NCI-H526 (cell line): ENCODE measurements at regions not wholly inside any gene's neighbourhood (a gene's known extent, or its start where the extent isn't known, plus 50 kb on each side); places are given as distances from the start of the nearest gene placed in this dataset.
"Not testable (repeated sequence)": the region's sequence is repeated elsewhere in the genome, so short reads cannot be mapped to it uniquely, and the experiment has no call there.

Source experiments
- DNase-seq, 2 experiments: peaks; one replicate each; lab custom pipeline; 2025; lab: John Stamatoyannopoulos, UW

DNA sequence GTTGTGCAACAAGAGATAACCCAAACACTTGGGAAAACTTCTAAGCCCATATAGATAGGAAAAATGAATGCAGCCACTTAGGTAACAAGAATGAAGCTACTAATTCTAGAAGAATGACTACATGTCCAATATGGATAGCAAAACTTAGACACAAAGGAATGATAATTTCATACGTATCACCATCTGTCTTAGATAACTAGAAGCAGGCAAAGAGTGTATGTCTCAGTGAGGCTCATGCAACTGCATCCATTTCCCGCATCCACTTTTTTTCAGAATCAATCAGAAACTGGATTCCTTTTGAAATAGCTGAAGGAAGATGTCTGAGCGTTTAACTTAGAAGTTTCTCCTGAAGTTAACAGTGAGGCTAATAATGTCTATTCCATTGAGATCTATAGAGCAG lies 408.7 kb upstream of the PITX2 start:
- no peak for DNase-seq

DNA sequence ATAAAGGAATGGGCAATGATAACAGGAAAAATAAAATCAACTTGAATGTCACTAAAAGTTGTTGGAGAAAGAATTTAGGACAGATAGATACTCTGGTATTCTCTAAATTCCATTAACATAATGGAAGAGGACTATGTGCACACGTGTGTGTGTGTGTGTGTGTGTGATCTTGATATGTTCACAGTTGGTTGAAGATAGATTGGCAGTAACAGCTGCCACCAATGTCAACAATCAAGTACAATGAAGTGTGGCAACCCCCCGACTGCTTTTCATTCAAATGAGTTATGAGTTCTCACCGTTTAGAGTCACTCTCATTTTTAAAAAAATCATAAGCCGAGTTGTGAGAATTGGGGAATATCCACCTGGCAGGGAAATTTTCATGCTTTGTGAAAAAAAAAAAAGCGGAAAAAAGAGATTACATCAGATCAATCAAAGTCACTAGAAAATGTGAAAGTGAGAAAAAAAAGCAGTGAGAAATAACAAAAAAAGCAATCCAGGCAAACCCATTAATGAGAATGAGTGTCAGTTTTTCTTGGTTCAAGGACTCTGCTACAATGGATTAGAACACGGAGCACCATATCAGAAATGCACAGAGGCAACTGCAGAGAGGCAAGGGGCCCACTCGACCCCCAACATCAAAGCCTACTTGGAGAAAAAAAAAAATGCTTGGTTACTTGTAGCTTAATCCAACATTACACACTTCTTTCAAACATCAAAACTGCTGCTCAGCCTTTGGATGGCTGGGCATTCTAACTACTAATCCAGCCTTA lies 414.9 kb upstream of the PITX2 start:
- DNase-seq: peak in 1 of 2 experiments; percentile 37

DNA sequence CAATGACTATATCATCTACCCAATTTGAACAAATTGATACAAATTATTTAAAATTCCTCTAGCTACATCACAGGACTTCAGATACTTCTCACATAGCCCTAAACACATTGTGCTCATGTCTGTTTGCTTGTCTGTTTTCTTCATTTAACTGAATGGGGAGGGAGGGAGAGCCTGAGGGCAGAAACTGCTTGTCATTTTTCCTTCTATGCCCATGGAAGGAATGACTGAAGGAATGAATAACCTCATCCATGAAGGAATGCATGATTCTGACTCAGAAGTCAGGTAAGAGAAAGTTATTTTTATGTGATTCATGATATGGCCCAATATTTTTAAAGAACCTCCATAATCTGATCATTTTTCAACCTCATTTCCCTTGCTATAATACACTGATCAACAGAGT lies 418.0 kb upstream of the PITX2 start:
- no peak for DNase-seq

DNA sequence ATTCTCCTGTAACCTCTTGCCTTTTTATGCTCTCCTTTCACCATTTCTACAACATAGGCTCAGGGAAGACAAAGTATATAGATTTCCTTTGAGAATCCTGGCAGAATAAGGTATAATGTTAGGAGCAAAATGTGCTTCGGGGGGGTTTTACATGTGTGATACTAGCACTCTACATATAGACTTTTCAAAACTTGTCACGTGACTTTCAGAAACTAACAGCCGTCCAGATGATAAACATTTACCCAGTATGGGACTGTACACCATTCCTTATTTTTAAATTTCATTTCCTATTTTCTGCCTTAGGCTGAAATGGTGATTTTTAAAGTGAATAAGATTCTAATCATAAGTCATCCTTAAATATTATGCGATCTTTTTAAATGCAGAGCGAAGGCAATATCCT lies 420.4 kb upstream of the PITX2 start:
- DNase-seq: no peak

DNA sequence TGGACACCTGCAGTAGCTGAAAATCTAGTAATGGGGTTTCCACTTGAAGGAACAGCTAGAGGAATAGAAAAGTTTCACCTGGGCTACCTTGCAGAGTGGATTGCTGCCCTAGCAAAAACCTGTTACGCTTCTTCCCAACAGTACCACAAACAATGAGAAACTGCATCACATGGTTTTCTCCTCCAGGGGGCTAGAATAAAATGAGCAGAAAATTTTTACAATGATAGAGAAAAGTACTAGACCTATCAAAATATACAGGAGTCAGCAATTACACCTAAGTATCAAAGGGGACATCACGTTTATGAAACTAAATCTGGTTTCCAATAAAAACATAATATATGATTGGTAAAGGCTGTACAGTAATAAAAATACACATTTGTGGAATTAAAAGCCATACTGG lies 423.1 kb upstream of the PITX2 start:
- no peak for DNase-seq

DNA sequence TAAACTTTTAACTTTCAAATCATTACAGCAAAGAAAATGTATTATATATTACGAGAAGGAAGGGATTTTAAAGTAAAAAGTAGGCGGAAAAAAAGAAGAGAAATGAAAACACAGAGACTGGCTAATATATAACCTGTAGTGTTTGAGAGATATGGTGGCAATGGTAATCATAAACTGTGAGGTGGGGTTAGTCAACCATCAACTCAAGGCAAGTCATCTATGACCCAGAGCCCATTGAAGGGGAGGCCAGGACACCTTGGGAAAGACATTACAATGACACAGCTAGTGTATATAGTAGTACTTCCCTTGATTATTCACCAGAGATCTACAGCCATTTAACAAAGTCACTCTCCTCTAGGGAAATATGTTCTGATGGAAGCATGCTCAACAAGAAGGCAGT lies 423.9 kb upstream of the PITX2 start:
- DNase-seq: no peak

DNA sequence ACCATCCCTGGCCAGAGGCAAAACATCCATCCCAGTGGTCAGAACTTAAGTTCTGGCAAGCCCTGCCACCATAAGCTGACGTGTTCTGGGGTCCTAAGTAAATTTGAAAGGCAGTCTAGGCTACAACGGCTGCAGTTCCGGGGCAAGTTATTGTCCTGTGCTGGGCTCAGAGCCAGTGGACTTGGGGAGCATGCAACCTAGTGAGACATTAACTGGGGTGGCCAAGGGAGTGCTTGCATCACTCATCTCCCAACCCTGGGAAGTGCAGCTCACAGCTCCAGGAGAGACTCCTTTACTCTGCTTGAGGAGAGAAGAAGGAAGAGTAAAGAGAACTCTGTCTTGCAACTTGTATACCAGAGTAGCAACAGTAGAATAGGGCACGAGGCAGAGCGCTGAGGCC lies 425.4 kb upstream of the PITX2 start:
- DNase-seq: no peak

DNA sequence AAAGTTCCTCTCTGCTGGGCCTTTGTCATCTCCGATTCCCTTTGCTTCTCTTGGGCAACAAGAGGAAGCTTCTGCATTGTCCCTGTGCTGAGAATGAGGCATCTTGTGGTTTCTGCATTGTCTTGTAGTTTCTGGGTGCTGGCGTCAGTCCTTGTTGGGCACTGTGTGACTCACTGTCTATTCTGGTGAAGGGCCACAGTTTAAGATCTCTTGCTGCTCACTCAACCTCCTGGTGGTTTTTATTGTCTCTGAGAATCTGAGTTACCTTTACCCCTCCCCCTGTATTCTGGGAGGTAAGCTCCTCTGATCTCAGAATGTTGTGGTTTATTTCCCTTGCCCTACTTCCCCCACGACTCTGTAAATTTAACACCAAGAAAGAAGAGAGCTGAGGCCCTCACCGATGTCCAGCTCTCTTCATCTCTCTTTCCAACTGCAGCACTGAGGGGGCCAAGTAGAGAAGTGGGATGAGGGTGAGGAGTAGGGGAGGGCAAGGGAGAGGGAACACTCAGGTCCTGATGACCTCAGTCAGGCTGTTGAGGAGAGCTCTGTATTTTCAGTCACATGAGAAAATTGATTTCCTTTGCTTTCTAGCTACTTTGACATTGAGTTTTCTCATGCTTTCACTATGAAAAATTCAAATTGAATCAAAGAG lies 441.6 kb upstream of the PITX2 start:
- DNase-seq: no peak

DNA sequence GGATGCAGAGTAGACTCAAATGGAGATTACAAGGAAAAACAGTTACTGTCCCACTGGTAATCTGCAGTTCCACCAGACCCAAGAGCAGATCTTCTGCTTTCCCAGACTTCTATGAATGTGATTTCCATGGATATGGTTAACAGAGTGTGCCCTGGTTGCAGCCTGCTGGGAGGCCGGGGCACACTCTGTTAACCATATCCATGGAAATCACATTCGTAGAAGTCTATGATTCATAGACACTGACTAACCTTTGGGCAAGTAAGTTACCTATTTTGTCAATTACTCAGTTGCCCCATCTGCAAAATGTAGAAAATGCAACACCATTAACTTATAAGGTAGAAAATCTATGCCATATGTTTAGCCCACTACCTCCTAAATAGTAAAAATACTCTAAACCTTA lies 443.1 kb upstream of the PITX2 start:
- DNase-seq: no peak

DNA sequence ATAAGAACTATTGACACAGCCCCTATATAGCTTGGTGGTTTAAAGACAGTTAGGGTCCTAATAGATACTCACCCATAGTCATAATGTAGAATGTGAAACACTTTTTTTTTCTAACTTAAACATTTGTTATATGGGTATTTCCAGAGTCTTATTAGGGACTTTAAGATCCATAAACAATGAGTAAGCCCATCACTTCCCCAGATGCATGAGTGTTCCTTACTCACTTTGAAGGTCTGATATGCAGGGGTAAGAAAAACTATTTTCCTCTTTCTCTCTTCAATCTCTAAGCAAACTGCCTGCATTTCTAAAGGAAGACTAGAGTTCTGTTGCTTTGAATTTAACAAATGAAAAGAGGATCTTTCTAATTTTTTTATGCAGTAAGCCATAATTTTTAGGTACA lies 443.6 kb upstream of the PITX2 start:
- no peak for DNase-seq

DNA sequence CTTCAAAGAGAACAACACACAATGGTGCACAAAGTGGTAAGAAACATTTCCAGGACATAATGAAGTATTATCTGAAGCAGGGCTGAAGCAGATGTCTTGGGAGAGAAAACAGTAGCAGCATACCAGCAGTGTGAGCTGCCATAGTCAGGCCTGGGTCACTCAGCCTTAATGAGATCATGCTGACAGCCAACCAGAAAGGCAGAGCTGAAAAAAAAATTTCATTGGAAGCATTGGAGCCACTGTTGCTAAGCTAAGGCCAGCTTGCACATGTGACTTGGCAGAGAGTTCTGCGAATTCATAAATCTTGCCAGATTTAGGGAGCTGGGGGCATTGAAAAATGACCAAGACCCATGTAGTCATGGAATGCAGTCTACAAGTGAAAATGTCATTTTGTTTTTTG lies 444.0 kb upstream of the PITX2 start:
- no peak for DNase-seq

DNA sequence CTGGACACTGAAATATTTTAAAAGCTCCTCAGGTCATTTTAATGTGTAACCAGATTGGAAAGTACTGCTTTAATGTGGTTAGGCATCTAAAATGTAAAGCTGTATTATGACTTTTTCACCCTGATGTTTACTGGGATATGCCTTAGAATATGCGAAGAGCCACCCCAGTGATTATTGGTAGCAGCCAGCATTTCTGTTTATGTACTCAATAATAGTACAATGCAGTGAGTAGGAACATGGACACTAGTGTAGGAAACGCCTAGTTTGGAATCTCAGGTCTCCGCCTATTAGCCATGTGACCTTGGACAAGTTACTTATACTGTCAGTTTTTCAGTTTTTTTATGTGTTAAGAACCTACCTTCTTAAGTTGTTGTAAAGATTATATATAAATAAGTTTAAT lies 446.0 kb upstream of the PITX2 start:
- DNase-seq: no peak

DNA sequence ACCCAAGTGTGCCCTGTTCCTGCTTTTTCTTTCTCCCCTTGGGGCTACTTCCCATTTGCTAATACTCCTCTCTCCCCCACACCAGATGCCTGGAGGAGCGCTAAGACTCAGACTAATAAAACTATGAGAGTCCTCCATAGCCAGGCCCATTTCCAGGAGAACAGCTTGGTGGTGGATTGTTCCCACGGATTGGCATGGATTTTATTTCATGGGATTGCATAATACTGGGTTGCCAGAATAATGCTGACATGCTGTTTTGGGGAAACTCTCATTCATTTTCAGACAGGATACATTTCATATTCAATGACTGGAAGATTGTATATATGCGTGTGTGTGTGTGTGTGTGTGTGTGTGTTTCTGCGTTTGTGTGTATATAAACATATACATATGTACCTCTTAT lies 447.5 kb upstream of the PITX2 start:
- no peak for DNase-seq

DNA sequence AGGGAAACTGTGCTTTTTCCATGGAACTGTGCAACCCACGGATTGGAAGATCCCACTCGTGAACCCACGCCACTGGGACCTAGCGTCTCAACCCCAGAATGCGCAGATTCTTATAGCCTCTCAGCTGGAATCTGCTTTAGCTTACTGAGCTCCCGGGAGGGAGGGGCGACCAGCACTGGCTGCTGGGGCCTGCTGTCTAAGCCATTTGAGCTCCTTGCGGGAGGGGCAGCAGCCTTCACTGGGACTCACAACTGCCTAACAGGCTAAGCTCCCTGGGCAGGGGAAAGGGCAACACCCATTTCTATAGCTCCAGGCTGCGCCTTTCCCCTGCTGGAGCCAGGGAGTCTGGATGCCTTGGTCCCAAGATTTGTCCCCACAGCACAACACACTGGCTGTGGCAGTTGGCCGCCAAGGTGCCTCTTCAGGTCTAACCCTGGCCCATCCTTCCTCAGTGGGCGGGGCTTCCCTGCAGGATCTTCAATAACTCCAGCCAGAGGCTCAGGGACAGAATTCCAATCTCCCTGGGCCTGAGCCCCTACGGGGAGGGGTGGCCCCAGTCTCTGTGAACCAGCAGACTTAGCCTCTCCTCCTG lies 451.7 kb upstream of the PITX2 start:
- DNase-seq: no peak

DNA sequence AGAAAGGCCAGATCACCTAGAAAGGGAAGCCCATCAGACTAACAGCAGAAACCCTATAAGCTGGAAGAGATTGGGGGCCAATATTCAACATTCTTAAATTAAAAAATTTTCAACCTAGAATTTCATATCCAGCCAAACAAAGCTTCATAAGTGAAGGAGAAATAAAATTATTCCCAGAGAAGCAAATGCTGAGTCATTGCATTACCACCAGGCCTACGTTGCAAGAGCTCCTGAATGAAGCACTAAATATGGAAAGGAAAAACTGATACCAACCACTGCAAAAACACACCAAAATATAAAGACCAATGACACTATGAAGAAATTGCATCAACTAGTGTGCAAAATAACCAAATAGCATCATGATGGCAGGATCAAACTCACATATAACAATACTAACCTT lies 453.4 kb upstream of the PITX2 start:
- DNase-seq: not testable (repeated sequence)

DNA sequence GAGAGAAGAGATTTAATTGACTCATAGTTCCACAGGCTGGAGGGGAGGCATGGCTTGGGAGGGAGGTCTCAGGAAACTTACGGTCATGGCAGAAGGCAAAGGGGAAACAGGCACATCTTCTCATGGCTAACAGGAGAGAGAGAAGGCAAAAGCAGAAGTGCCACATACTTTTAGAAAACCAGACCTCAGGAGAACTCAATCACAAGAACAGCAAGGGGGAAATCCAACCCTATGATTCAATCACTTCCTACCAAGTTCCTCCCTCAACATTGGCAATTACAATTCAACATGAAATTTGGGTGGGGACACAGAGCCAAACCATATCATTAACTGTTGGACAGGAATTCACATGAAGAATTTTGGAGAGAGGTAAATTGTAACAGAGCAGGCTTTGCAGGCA lies 485.3 kb upstream of the PITX2 start:
- no peak for DNase-seq

DNA sequence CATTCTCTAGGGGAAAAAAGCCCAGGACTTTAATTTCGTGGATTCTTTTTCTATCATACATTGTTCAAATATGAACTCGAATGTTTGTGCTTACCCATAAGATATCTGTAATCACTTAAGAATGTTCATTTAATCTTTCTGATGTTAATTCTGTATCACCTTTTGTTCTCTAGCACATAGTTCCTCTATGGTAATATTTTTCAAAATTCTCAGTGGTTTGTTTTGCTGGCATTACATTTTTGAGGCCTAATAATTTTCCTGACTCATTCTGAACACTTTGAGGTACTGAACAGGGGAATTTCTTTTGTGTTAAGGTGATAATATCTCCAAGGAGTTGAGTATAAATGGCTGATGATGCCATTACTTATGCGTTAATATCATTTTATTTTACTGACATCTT lies 490.7 kb upstream of the PITX2 start:
- no peak for DNase-seq

DNA sequence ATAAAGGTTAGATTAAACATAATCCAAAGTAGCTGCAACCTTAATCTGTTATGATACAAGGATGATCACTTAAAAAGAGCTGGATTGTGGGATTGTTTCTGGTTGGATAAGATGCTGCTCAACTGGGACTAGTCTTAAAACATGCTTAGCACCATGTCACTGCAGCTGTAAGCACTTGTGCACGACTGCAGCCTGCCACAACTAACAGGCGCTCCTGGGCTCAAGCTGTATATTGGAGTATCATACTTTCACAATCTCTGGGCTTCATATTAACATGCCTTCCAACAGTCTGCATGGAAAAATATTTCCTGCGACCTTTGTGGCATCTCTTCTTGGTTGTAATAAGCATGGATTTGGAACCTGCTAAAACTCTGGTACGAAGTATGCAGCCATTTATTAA lies 493.0 kb upstream of the PITX2 start:
- DNase-seq: no peak

DNA sequence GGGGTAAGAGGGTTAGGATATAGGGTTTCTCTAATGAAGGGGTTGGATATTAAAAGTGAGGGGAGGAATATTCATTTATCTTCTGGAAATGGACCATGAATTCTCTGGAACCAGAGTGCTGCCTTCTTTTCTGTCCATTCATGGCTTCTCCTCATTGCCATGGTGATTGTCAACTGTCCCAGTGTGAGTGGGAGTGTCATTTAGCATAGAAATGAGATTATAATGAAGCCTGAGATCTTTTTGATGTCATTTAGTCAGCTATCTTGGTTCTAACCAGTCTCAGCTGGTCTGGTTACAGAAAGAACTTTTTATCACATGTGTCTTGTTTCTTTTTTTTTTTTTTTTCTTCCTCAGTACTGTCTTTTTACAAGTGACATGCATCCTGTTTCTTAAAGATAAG lies 497.3 kb upstream of the PITX2 start:
- DNase-seq: no peak

DNA sequence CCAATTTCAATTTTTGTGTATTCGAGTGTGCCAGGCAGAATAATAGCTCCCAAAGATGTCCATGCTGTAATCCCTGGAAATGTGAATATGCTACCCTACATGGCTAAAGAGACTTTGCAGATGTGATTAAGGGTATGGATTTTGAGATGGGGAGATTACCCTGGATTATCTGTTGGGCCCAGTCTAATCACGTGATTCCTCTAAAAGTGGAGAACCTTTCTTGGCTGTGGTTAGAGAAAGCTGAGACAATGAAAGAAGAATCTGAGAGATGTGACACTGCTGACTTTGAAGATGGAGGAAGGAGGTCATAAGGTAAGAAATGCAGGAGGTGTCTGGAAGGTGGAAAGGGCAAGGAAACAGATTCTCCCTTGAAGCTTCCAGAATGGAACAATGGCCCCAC lies 503.5 kb upstream of the PITX2 start:
- DNase-seq: no peak

DNA sequence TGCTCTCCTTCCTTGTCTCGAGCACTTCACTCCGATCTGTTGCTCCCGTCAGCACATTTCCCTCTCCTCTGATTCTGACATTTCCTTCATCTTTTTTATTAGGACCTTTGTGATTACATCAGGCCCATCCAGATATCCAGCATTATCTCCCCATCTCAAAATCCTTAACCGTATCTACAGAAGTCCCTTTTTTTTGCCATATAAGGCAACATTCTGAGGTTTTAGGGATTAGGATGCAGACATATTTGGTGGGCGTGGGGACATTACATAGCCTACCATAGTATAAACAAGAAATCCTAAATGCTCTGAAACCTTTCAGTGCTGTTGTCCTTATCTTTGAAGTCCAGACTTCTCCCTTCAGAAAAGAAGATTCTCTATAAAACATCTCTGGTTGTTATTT lies 505.0 kb upstream of the PITX2 start:
- DNase-seq: no peak

DNA sequence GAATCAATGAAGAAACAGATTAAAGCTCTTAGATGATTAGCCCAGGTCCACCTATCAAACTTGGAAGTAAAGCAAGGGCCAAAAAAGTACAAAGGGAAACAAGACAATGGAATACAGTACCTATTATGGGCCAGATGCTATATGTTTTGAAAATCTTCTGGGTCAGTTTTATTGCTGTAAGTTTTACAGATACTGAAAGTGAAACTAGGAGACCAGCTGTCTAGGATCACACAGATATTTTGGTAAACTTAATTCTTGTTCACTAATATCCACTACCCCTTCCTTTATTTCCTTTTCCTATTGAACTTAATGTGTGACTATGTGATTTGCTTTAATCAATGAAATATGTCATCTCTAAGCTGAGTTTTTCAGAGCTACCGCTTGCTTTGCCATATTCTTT lies 505.4 kb upstream of the PITX2 start:
- DNase-seq: no peak

DNA sequence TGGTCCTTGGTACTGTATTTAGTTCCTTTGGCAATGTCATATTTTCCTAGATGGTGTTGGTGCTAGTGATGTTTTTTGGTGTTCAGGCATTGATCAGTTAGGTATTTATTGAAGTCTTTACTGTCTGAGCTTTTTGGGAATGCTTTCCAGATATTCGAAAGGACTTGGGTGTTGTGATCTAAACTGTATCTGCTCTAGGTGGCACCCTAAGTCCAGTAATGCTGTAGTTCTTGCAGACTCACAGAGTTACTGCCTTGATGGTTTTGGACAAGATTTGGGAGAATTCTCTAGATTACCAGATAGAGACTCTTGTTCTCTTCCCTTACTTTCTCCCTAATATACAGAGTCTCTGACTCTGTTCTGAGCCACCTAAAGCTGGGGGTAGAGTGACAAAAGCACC lies 513.6 kb upstream of the PITX2 start:
- DNase-seq: peak; percentile 9 to 16

DNA sequence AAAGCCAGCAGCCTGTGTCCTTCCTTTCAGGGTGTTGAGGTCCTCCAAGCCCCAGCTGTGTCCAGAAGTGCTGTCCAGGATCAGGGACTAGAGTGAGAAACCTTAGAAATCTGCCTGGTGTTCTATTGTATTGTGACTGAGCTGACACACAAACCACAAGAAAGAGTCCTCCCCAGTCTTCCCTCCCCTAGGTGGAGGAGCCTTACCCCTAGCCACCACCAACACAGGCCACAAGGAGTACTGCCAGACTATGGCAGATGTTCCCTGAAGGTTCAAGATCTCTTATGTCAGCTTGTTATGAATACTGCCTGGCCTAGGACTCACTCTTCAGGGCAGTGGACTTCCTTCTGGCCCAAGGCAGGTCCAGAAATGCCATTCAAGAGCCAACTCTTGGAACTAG lies 514.1 kb upstream of the PITX2 start:
- no peak for DNase-seq
